ENCODE measurements at regions not wholly inside any gene's neighbourhood (a gene's known extent, or its start where the extent isn't known, plus 50 kb on each side); places are given as distances from the start of the nearest gene placed in this dataset.
"Not testable (repeated sequence)": the region's sequence is repeated elsewhere in the genome, so short reads cannot be mapped to it uniquely, and the experiment has no call there.

- TF ChIP-seq CTCF (IDR thresholded peaks at IDR 0.05), result no peak
- DNase-seq, result no peak
- H3K27me3 ChIP-seq, result no peaks in the 10 kb centered on the region
- H3K36me3 ChIP-seq, result no peaks in the 10 kb centered on the region
- intact Hi-C loops (cut with DNase I), result no loop called here
- ATAC-seq, result no peak
- no peaks in the 10 kb centered on the region for H3K9me3 ChIP-seq
- no peak overlapping the region for H3K4me3 ChIP-seq
- H3K4me1 ChIP-seq, result no peaks in the 10 kb centered on the region
- H3K27ac ChIP-seq, result no peak overlapping the region
Observed at GRCh38 chr2:156778916-156779315, 342.7 kb downstream of the GPD2 start.

DNA sequence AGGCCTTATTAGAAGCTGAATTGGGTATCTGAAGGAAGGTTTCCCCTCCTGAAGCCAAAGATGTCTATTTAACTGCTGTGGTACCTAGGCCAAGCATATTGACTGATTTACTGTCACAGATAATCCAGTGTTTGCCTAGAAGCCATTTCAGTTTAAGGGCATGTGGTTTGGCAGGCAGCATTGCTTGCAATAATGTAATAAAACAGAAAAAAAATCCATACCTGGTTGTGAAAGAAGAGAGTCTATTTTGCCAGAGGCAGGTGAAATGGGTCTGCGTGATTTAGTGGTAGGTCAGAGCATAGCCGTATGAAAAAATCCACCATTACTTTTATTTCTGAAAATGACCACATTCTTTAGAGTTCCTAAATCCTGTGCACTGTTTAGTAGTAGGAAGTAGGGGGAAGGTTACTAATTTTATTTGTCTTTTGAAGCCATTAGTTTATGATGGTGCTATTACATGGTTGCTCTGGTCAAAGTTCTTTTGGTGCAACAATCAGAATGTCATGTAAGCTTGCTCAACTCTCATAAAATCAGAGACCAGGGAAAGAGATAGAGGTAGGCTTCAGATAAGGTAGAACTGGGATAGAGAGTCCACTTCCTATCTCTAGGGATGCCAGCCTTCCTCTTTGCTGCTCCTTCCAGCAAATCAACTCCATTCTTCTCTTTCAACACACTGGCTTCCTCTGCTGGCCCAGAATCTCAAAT is 343.4 kb downstream of the GPD2 start:
- H3K9me3 ChIP-seq, result no peaks in the 10 kb centered on the region
- no peaks in the 10 kb centered on the region for H3K27me3 ChIP-seq
- intact Hi-C loops (cut with DNase I), result no loop called here
- TF ChIP-seq CTCF (IDR thresholded peaks at IDR 0.05), result no peak
- no peaks in the 10 kb centered on the region for H3K4me1 ChIP-seq
- no peak overlapping the region for H3K27ac ChIP-seq
- no peak overlapping the region for H3K4me3 ChIP-seq
- ATAC-seq (no peak), DNase-seq (no peak)
- H3K36me3 ChIP-seq, result no peaks in the 10 kb centered on the region

GRCh38 chr2:156781677-156782076 is 345.5 kb downstream of the GPD2 start:
- H3K9me3 ChIP-seq; H3K4me3 ChIP-seq; H3K27me3 ChIP-seq; H3K27ac ChIP-seq; H3K36me3 ChIP-seq; H3K4me1 ChIP-seq; intact Hi-C loops (cut with DNase I); ATAC-seq; DNase-seq: not testable (repeated sequence)

DNA sequence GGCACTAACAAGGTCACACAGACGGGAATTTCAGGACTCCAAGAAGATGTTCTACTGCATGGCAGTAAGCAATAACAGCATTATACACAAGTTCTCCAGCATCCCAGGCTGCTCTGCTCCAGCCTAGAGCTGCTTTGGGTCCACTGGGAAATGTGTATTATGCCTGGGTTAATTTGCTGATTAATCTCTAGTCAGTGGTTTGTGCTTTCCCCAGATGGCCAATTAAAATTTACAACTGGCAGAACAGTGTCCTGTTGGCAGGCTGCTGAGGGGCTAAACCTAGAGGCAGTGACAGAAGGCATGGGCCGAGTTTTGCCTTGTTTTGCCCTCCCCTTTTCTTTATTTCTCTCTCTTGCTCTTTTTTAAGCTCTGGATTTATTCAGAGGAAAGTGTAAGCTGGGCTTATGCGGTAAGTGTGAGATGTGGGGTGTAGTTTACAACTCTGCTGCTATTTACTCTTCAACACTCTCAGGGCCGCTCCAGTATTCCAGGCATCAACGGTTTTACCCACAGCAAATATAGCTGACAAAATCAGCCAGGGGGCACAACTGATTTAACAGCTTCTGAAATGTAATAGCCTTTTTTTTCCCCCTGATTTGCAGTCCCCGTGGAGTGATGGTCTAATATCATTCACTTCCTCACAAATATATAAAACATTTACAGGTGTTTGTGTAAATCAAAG is 348.0 kb downstream of the GPD2 start:
- no peak overlapping the region for H3K27ac ChIP-seq
- intact Hi-C loops (cut with DNase I), result no loop called here
- no peaks in the 10 kb centered on the region for H3K9me3 ChIP-seq
- H3K4me3 ChIP-seq, result no peak overlapping the region
- no peak for TF ChIP-seq CTCF (IDR thresholded peaks at IDR 0.05)
- DNase-seq (no peak), ATAC-seq (no peak)
- no peaks in the 10 kb centered on the region for H3K36me3 ChIP-seq
- no peaks in the 10 kb centered on the region for H3K4me1 ChIP-seq
- no peaks in the 10 kb centered on the region for H3K27me3 ChIP-seq

GRCh38 chr2:156787517-156787916 is 351.3 kb downstream of the GPD2 start:
- DNase-seq, result no peak

More at GRCh38 chr2:156787517-156787916, 351.3 kb downstream of the GPD2 start:
- Histone ChIP-seq H3K36me3 (no peaks in the 10 kb centered on the region), H3K27me3 (no peaks in the 10 kb centered on the region), H3K27ac (no peak overlapping the region), H3K4me3 (no peak overlapping the region), H3K9me3 (no peaks in the 10 kb centered on the region), H3K4me1 (no peaks in the 10 kb centered on the region)
- intact Hi-C loops (cut with DNase I), result no loop called here
- no peak for TF ChIP-seq CTCF (IDR thresholded peaks at IDR 0.05)
- ATAC-seq, result no peak
